K562 (cell line): ENCODE measurements at regions not wholly inside any gene's neighbourhood (a gene's known extent, or its start where the extent isn't known, plus 50 kb on each side); places are given as distances from the start of the nearest gene placed in this dataset.
"Not testable (repeated sequence)": the region's sequence is repeated elsewhere in the genome, so short reads cannot be mapped to it uniquely, and the experiment has no call there.

ENCODE experiments used
- ATAC-seq: fragments of 200-7000 bp; cut with Tn5 transposase; 3 replicates; pipeline ENCODE4 v1.9.1; 2020; ENCODE audit warnings: moderate library complexity
- BruUV-seq: library from RNA; stranded (reverse); fragments of 400-500 nt; replicated peaks from 2 replicates; lab custom pipeline; 2021; lab: Mats Ljungman, UMichigan
- CTCF ChIA-PET: fragments of 300-600 bp; formaldehyde crosslinking; extraction: SDS; loops from one replicate; lab custom pipeline; 2021; ENCODE audit warnings: low intra/inter-chr PET ratio; lab: Yijun Ruan, JAX
- POLR2A ChIA-PET: fragments of 300-600, 350-650 bp; sonication (Branson Sonifier 250); formaldehyde crosslinking; extraction: SDS; loops from one replicate; lab custom pipeline; 2021; ENCODE audit warnings: antibody characterized with exemption, inconsistent platforms; lab: Yijun Ruan, JAX
- DNase-seq, 4 experiments: peaks; one replicate each; pipeline versions ENCODE4 v3.0.0 to v3.0.0-alpha.2; 2011 to 2018; ENCODE audit warnings: low spot score in 3 of 4, mixed read lengths in 3 of 4; ENCODE audit errors: extremely low read depth in 1 of 4
- FAIRE-seq: peaks from 2 replicates; lab custom pipeline; 2011; peaks lifted over from hg19 to GRCh38; lab: Jason Lieb, UNC
- H2AFZ ChIP-seq: 2 replicates; pipeline ENCODE4 v1.6.0; 2011; ENCODE audit warnings: low read depth, low read length, control low read depth, inconsistent platforms
- H3K27ac ChIP-seq: fragments of 200-600 bp; 3 replicates; pipeline ENCODE4 v1.8.0; 2011; ENCODE audit warnings: low read depth, mild to moderate bottlenecking, control low read depth, inconsistent platforms, low read length, moderate library complexity, mixed read lengths; ENCODE audit errors: extremely low read depth
- H3K27me3 ChIP-seq, 2 experiments: fragments of 300-600 bp in 1 of 2; 2 replicates in 1 of 2; 3 replicates in 1 of 2; pipeline versions ENCODE4 v1.6.0 to v1.8.0; 2011; ENCODE audit warnings: inconsistent platforms in 2 of 2, low read length in 2 of 2, mild to moderate bottlenecking in 1 of 2, mixed read lengths in 1 of 2, moderate library complexity in 1 of 2; ENCODE audit not compliant: control insufficient read depth in 2 of 2, insufficient read depth in 2 of 2
- H3K36me3 ChIP-seq: fragments of 300-600 bp; 3 replicates; pipeline ENCODE4 v1.8.0; 2011; ENCODE audit warnings: mild to moderate bottlenecking, low read length, inconsistent platforms; ENCODE audit not compliant: control insufficient read depth, insufficient read depth
- H3K4me1 ChIP-seq, 2 experiments: fragments of 200-600 bp in 1 of 2; replicated peaks in 1 of 2; 2 replicates in 1 of 2; 3 replicates in 1 of 2; pipeline versions ENCODE4 v1.5.1 to v1.8.0; 2011; ENCODE audit warnings: inconsistent platforms in 2 of 2, low read length in 2 of 2, mild to moderate bottlenecking in 1 of 2, mixed read lengths in 1 of 2, moderate library complexity in 1 of 2; ENCODE audit not compliant: control insufficient read depth in 2 of 2, insufficient read depth in 2 of 2
- H3K4me2 ChIP-seq: 2 replicates; pipeline ENCODE4 v1.6.1; 2011; ENCODE audit warnings: low read length, control low read depth, inconsistent platforms, mixed read lengths; ENCODE audit not compliant: insufficient read depth
- H3K4me3 ChIP-seq: fragments of 200-600 bp; sonication (generic), shearing (Covaris generic); 2 replicates; pipeline ENCODE4 v1.5.1; 2016; ENCODE audit warnings: control low read depth, inconsistent platforms
- H3K79me2 ChIP-seq: fragments of 200-600 bp; 3 replicates; pipeline ENCODE4 v1.8.0; 2011; ENCODE audit warnings: low read length, inconsistent platforms; ENCODE audit not compliant: control insufficient read depth, insufficient read depth
- H3K9ac ChIP-seq, 2 experiments: 2 replicates each; pipeline versions ENCODE4 v1.6.0 to v1.6.1; 2011; ENCODE audit warnings: low read depth in 2 of 2, low read length in 2 of 2, control low read depth in 1 of 2, inconsistent platforms in 1 of 2, mild to moderate bottlenecking in 1 of 2, mixed read lengths in 1 of 2; ENCODE audit not compliant: insufficient read depth in 1 of 2
- H3K9me1 ChIP-seq: one replicate; pipeline ENCODE4 v1.6.0; 2011; ENCODE audit warnings: inconsistent platforms, mild to moderate bottlenecking, low read length, moderate library complexity; ENCODE audit not compliant: control insufficient read depth, insufficient read depth
- H3K9me3 ChIP-seq: replicated peaks from 2 replicates; pipeline ENCODE4 v1.5.1; 2011; ENCODE audit warnings: low read depth, low read length, inconsistent platforms; ENCODE audit not compliant: control insufficient read depth, insufficient read depth
- H4K20me1 ChIP-seq: replicated peaks from 2 replicates; pipeline ENCODE4 v1.6.1; 2011; ENCODE audit warnings: low read length, inconsistent platforms, mixed read lengths; ENCODE audit not compliant: control insufficient read depth, insufficient read depth
- CBX1 ChIP-seq: sonication (generic); IDR thresholded peaks from 2 replicates; pipeline ENCODE4 v1.6.1; 2016; ENCODE audit warnings: antibody characterized with exemption, low read depth, mild to moderate bottlenecking
- CBX3 ChIP-seq, 2 experiments: IDR thresholded peaks; 1 replicate in 1 of 2; 2 replicates in 1 of 2; pipeline ENCODE4 v1.6.1; 2012; ENCODE audit warnings: inconsistent platforms in 2 of 2, low read length in 2 of 2, borderline replicate concordance in 1 of 2, control low read depth in 1 of 2
- CBX5 ChIP-seq: IDR thresholded peaks from 2 replicates; pipeline ENCODE4 v1.6.1; 2014; ENCODE audit warnings: low read depth, borderline replicate concordance
- E2F1 ChIP-seq: sonication (generic); formaldehyde crosslinking; IDR thresholded peaks from 2 replicates; pipeline ENCODE4 v1.8.1; 2023; ENCODE audit warnings: mild to moderate bottlenecking, missing genetic modification reagents, moderate library complexity
- SFPQ ChIP-seq: fragments of 200-400 bp; formaldehyde crosslinking; IDR thresholded peaks from 2 replicates; pipeline ENCODE4 v1.6.1; 2017; ENCODE audit warnings: mild to moderate bottlenecking, low read depth, low read length, moderate library complexity
- TRIM28 ChIP-seq: fragments of 450-650 bp; IDR thresholded peaks from 2 replicates; pipeline ENCODE4 v1.6.1; 2017
- ZNF24 ChIP-seq: fragments of 450-650 bp; IDR thresholded peaks from 2 replicates; pipeline ENCODE4 v1.6.1; 2016
- ZNF766 ChIP-seq: fragments of 200-800 bp; sonication (Bioruptor generic); conservative IDR thresholded peaks from 2 replicates; pipeline ENCODE4 v1.6.1; 2016; ENCODE audit warnings: missing genetic modification characterization, missing compliant biosample characterization
- WGBS: fragments of 100-300 bp; shearing (Covaris generic); methylation state at CpG from one replicate; pipeline ENCODE4 v1.1.6; 2016; ENCODE audit warnings: low coverage, mixed read lengths; ENCODE audit not compliant: insufficient coverage; ENCODE audit errors: missing lambda C conversion rate; 5-methylcytosine and 5-hydroxymethylcytosine counted together
- in situ Hi-C: fragments of 300-500 bp; cut with MboI; formaldehyde crosslinking; loops from 4 replicates; pipeline ENCODE4 v1.15.0; 2018; ENCODE audit warnings: inconsistent platforms, mixed read lengths
- intact Hi-C: fragments of 100-400 bp; cut with micrococcal nuclease; formaldehyde crosslinking; loops from 2 replicates; pipeline ENCODE4 v1.14.2; 2022
- TF ChIP-seq, protein P1 (sequence below): fragments of 250-450 bp; sonication (Bioruptor Pico); IDR thresholded peaks from 2 replicates; pipeline ENCODE4 v1.5.1; 2021; ENCODE audit warnings: mild to moderate bottlenecking

DNA sequence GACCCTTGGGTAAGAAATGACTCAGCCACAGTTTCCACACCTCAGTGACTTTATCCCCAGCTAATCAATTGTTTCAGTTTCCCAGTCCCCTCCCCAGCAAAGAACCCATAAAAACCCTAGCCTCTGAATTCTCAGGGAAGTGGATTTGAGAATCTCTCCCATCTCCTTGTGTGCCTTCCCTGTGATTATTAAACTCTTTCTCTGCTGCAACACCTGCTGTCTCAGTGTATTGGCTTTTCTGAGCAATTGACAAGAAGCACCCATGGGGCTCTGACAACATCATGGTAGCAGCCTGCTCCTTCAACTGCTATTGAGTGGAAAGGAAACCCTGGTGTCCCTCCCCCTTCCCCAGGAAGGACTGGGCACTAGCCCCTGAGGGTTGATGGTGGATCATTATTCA, 73.7 kb downstream of the UQCRFS1 start:
- H3K4me1 ChIP-seq = no peaks in the 10 kb centered on the region
- TF ChIP-seq SFPQ (no peak), ZNF766 (CRISPR knock-in tag) (0 out of 2 replicates have a peak, but pooled peaks have one; percentile 41), TRIM28 (peak; percentile 61; the same call in 1 of the 2 replicates), CBX5 (peak; percentile 91; the same call in 1 of the 2 replicates), E2F1 (CRISPR knock-in tag) (no peak), ZNF24 (0 out of 2 replicates have a peak, but pooled peaks have one; percentile 44), CBX3 (IDR thresholded peaks at IDR 0.05; ENCODE audit: borderline replicate concordance in 1 of 2, low read length in 2 of 2) (peak in 1 of 2 experiments; percentile 64; a peak in 1 of 3 replicates), CBX1 (peak; percentile 93; the same call in 1 of the 2 replicates)
- TF ChIP-seq, protein P1, sequence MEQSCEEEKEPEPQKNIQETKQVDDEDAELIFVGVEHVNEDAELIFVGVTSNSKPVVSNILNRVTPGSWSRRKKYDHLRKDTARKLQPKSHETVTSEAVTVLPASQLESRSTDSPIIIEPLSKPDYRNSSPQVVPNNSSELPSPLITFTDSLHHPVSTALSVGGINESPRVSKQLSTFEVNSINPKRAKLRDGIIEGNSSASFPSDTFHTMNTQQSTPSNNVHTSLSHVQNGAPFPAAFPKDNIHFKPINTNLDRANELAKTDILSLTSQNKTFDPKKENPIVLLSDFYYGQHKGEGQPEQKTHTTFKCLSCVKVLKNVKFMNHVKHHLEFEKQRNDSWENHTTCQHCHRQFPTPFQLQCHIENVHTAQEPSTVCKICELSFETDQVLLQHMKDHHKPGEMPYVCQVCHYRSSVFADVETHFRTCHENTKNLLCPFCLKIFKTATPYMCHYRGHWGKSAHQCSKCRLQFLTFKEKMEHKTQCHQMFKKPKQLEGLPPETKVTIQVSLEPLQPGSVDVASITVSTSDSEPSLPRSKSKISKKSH = peak; percentile 74; the same call in 1 of the 2 replicates
- TF ChIP-seq, all 486 proteins: peak for 7
- ATAC-seq (no peak), FAIRE-seq (no peak), DNase-seq (peak in 1 of 4 experiments; percentile 3)
- Histone ChIP-seq H3K9me3 (no peaks in the 10 kb centered on the region), H3K4me3 (no peak overlapping the region), H3K9ac (no peak overlapping the region), H4K20me1 (no peaks in the 10 kb centered on the region), H3K27me3 (no peaks in the 10 kb centered on the region), H3K9me1 (no peaks in the 10 kb centered on the region), H2AFZ (no peak overlapping the region), H3K4me2 (no peak overlapping the region), H3K36me3 (no peaks in the 10 kb centered on the region), H3K27ac (no peak overlapping the region), H3K79me2 (no peaks in the 10 kb centered on the region)
- in situ Hi-C loops = no loop called here
- no TSS peak for BruUV-seq
- intact Hi-C loops = no loop called here
- ChIA-PET POLR2A (no interaction called here), CTCF (no interaction called here)

- H3K27me3 ChIP-seq, H3K27ac ChIP-seq, H3K4me1 ChIP-seq, H3K4me2 ChIP-seq, DNase-seq, in situ Hi-C loops, H4K20me1 ChIP-seq, H3K36me3 ChIP-seq, FAIRE-seq, intact Hi-C loops, H3K9ac ChIP-seq, H3K4me3 ChIP-seq, BruUV-seq, POLR2A ChIA-PET, H3K9me3 ChIP-seq, CTCF ChIA-PET, ATAC-seq, H3K79me2 ChIP-seq, H2AFZ ChIP-seq, H3K9me1 ChIP-seq: not testable (repeated sequence)
- 6% methylated on average over 2 of the region's 3 CpGs for WGBS
Measured at GRCh38 chr19:29138206-29138605, 74.7 kb downstream of the UQCRFS1 start.
